ENCODE measurements at regions not wholly inside any gene's neighbourhood (a gene's known extent, or its start where the extent isn't known, plus 50 kb on each side); places are given as distances from the start of the nearest gene placed in this dataset.
"Not testable (repeated sequence)": the region's sequence is repeated elsewhere in the genome, so short reads cannot be mapped to it uniquely, and the experiment has no call there.

DNA sequence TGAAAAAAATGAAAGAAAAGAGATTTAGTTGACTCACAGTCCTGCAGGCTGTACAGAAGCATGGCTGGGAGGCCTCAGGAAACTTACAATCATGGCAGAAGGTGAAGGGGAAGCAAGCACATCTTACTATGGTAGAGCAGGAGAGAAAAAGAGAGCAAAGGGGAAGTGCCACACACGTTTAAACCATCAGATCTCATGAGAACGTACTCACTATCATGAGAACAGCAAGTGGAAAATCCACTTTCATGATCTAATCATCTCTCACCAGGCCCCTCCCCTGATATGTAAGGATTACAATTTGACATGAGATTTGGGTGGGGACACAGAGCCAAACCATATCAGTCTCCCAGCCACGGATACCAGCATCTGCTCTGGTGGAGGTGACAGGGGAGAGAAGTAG, 50.8 kb upstream of the CPOX start:
- DNase-seq (ENCODE audit: low read depth in 3 of 3), result no peak

DNA sequence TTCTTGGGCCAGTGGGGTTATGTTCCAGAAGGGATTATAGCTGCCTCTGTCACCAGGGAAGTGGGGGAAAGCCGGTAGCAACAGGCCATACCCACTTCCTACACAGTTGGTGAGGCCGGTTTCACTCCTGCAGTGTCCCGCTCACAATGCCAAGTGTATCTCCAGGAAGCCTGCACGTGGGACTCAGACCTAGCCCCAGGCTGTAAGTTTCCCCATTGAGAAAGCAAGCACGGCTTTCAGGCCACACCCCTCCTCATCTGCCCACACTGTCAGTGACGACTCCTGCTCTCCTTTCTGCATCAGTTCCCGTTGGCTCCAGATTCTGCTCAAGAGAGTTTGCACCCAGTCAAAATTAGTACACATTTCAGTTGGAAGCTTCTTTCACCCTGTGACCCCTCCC, 51.6 kb upstream of the CPOX start:
- no peak for DNase-seq (ENCODE audit: low read depth in 3 of 3)

DNA sequence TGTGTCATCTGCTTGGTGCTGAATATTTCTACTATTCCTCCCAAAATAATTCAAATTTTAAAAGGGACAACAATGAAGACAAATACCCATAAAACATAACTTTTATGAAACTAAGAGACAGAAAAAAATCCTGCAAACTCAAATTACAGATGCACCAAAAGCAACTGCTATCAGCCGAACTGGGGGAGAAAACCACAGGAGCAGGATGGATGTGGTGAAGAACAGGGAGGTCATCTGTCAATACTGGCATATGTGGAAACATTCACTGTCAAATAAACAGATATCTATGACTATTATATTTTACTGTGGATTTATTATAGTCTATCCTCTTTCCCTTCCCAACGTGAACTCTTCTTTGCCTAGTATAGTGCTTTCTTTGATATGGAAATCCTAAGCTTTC, 53.3 kb upstream of the CPOX start:
- DNase-seq (ENCODE audit: low read depth in 3 of 3), result no peak

DNA sequence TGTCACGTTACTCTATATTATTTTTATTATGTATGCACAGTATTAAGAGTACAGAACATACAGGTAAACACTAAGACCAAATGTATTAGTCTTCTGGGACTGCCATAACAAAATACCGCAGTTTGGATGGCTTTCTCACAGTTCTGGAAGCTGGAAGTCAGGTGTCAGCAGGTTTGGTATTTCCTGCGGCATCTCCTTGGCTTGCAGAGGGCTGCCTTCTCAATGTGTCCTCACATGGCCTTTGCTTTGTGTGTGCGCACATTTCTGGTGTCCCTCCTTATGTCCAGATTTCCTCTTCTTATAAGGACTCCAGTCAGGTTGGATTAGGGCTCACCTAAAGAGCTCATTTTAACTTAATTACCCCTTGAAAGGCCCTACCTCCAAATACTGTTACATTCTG, 53.8 kb upstream of the CPOX start:
- no peak for DNase-seq (ENCODE audit: low read depth in 3 of 3)

DNA sequence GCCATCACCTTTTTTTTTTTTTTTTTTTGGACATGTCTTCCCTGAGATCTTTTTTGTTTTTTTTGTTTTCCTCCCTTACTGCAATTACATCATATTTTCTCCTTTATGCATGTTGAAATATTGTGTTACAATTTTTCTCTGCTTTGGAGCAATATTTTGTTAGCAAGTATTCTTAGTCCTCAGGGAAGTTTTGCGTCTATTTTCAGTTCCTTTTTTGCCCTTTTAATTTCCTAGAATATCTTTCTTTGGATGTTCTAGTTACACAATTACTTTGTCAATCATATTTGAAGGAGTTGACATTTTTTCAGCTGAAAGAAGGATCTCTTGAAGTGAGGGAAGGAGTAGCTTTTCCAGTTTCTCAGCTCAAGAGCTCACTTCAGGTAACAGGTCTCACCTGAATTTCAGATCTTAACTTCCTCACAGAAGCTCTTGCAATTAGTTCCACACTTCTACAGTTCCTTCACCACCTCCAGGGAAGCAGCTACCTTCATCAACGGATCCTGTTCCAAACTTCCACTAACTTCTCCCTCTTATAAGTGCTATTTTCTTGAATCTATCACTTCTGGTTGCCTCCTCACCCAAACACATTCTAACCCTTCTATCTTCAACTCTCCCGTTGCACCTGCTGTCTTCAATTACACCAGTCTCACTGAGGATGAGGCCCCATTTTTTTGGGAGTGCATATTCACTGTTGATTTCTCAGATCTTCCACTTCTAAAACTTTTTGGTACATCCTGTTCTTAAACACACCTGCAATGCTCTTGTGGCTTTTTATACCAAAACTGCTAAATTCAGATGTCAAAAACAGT, 57.8 kb upstream of the CPOX start:
- no peak for DNase-seq (ENCODE audit: low read depth in 3 of 3)

DNA sequence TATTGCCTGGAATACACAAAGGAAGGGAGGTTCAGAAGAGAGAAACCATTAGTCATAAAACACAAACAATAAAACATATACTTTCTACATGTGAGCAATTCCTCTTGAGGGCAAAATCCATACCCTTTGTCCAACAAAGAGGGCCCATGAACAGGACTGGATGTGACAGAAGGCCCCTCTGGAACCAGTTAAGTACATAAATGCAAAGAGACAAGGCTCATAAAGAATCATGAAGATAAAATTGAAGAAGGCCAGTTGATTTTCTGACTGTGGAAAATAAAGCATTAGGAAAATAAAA, 58.3 kb upstream of the CPOX start:
- DNase-seq (ENCODE audit: low read depth in 3 of 3), result no peak

DNA sequence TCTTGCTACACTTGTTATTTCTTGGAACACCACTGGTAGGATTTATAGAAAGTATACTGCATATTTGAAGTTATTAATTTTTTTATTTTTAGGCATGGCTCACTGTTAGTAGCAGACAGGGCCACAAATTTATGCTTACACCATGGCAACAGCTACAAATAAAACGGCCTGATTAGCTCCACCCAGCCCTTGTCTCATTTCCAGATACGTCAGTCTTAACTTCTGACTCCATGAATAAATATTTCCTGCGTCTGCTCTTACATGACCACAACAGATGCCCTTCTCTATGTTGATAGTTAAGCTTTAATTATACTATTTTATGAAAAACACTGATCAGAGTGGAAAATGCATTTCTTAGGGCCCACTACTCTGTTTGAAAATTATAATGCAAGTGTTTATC, 62.3 kb upstream of the CPOX start:
- DNase-seq (ENCODE audit: low read depth in 3 of 3), result no peak

DNA sequence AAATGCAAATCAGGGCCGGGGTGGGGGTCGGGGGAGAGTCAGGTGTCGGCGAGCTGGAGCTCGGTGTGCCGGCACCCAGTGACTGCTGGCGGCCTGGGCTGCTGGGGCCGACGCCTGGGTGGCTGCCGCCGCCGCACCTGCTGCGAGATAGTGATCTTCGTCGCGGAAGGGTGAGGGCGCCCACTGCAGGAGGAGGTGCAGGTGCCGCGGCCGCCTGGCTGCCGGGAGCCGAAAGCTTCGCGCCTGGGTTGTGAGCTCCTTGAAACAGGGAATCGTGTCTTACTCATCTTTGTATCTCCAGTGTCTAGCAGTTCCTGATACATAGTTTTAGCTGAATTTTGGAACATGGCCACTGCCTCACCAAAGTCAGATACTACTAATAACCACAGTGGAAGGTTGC, 64.0 kb upstream of the CPOX start:
- DNase-seq (ENCODE audit: low read depth in 3 of 3), result peak; percentile 4 to 14 (median 6)

DNA sequence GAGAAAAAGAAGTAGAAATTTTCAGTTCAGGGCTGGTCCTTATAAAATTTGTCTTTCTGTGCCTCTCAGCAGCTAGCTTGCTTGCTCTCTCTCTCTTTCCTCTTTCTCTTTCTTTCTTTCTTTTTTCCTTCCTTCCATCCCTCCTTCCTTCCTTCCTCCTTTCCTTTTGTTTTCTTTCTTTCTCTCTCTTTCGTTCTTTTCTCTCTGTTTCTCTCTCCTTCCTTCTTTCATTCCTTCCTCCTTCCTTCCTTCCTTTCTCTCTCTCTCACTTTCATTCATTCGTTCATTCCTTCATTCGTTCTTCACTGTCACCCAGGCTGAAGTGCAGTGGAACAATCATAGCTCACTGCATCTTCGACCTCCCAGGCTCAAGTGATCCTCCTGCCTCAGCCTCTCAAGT, 69.3 kb upstream of the CPOX start:
- no peak for DNase-seq (ENCODE audit: low read depth in 3 of 3)

DNA sequence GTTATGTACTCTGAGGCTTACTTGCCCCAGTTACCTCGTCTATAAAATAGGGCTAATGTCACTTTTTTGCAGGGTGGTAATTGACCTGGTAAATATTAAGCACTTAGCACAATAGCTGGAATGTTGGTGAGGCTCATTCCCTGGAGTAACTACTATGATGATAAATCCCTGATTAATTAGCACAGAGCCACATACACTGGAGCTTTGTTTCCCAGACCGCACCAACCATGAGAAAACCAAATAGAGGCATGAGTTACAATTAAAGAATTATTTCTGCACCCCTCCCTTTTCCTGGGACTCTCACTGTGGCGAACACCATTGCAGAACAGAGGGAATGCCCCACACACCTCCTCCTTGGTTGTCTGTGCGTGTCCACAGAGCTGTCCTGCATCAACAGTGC, 76.6 kb upstream of the CPOX start:
- DNase-seq (ENCODE audit: low read depth in 3 of 3), result no peak

DNA sequence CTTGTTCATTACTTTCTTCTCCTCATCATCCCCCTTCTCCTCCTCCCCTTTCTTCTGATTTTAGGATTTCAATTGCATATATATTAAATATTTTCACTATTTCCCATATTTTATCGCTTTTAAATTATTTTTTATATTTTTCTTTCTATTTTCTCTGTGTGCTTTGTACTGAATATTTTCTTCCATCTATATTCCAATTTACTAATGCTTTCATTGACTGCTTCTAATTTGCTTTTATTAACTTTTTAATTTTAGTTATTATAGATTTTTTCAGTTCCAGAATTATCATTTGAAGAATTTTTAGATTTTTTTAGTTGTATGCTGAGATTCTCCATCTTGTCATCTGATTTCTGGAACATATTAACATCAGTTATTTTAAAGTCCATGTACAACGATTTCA, 83.2 kb upstream of the ST3GAL6 start:
- no peak for DNase-seq (ENCODE audit: low read depth in 3 of 3)

DNA sequence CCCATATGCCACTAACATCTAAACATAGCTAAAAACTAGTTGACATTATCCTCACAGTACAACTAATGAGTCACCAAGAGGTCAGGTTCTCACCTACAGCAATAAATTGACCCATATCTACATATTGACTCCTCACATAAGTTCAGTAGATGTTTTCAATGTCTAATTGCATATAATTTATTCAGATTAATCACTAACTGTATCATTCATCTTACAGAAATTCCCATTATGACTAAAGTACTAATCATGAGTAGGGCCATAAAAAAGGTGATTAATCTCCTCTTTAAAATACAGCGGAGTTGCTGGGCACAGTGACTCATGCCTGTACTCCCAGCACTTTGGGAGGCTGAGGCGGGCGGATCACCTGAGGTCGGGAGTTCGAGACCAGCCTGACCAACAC, 82.4 kb upstream of the ST3GAL6 start:
- no peak for DNase-seq (ENCODE audit: low read depth in 3 of 3)

DNA sequence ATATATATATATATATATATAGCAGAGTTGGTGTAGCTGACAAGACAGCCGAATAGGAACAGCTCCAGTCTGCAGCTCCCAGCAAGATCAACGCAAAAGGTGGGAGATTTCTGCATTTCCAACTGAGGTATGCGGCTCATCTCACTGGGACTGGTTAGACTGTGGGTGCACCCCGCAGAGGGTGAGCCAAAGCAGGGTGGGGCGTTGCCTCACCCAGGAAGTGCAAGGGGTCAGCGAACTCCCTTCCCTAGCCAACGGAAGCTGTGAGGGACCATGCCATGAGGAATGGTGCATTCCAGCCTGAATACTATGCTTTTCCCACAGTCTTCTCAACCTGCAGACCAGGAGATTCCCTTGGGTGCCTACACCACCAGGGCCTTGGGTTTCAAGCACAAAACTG, 81.7 kb upstream of the ST3GAL6 start:
- DNase-seq (ENCODE audit: low read depth in 3 of 3), result no peak

DNA sequence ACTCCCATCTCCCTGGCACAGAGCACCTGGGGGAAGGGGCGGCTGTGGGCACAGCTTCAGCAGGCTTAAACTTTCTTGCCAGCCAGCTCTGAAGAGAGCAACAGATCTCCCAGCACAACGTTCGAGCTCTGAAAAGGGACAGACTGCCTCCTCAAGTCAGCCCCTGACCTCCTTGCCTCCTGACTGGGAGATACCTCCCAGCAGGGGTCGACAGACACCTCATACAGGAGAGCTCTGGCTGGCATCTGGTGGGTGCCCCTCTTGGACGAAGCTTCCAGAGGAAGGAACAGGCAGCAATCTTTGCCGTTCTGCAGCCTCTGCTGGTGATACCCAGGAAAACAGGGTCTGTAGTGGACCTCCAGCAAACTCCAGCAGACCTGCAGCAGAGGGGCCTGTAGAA, 80.7 kb upstream of the ST3GAL6 start:
- not testable (repeated sequence) for DNase-seq (ENCODE audit: low read depth in 3 of 3)

DNA sequence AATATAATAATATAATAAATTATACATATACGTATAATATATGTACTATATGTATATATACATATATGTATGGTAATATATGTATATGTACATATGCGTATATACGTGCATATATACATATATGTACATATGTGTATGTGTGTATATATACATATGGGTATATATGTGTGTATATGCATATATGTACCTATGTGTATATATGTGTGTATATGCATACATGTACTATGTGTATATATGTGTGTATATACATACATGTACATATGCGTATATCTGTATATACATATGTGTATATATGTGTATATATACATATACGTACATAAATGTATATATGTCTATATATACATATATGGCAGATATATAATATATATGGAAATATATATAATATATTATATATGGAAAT, 74.8 kb upstream of the ST3GAL6 start:
- no peak for DNase-seq (ENCODE audit: low read depth in 3 of 3)

DNA sequence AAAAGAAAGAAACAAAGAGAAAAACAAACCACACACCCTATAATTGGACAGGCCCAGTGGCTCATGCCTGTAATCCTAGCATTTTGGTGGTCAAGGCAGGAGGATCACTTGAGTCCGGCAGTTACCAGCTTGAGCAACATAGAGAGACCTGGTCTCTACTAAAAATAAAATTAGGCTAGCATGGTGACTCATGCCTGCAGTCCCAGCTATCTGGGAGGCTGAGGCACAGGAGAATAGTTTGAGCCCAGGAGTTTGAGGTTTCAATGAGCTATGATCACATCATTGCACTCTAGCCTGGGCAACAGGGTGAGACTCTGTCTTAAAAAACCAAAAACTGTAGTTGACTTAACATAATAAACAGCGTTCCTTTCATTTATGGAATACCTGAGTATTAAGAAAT, 72.3 kb upstream of the ST3GAL6 start:
- no peak for DNase-seq (ENCODE audit: low read depth in 3 of 3)

DNA sequence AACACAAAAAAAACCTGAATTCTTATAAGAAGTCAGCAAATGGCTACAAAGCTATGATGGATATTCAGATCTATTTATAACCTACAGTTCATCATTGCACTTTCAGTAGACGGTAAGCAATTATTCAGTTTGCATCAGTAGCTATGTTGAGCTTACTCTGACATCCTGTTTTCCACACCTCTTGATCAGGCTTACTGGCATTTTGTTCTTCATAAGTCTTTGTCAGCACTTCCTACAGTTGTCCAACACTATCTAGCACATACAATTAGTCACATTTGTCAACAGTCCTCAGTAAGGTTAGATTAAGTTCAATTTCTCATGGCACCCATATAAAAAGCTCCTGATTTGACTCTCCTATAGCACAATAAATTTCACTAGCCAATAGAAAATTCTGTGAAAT, 71.2 kb upstream of the ST3GAL6 start:
- no peak for DNase-seq (ENCODE audit: low read depth in 3 of 3)

DNA sequence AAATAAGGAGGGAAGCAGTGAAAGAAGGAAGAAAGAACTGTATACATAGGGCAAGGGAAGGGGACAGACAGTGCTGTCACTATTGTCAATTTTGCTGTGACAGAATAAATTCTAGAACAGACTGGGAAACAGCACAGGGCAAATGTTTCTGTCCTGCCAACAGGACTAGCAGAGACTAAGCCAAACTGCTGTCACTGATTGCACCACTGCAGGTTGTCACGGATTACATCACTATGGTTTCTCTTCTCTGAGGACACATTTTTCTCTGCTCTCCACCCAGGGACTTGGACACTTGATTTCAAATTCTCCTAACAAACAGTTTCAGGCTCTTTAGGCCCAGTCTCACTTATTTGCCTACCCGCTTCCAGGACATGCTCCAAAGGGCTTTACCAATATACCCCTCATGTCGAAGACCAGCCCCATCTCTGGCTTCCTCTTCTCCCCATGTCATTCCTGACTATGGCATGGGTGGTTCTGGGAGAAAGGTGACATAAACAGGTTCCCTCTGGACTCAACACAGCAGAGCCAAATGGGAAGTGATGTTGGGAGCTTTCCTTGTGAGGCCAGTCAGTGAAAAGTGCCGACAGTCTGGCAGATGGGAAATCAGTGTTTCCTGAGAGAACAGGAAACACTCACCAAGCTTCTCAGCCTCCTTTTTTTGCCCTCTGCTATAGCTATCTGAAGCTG, 70.2 kb upstream of the ST3GAL6 start:
- DNase-seq (ENCODE audit: low read depth in 3 of 3), result no peak

DNA sequence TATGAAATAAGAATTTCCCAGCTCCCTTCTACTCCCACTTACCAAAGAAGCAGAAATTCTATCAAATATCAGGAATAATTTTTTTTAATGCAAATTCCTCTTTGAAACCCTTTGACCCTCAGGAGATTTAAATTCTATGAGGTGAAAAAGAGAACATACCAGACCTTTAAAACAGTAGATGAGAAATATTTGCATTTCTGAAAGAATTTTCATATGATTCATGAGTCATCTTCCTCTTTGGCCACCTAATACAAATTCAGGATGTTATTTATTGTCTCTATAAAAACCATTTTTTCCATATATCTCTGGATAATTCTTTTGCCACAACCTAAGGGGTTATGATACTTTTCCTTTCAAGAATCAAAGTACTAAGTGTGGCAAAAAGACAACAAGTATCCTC, 67.3 kb upstream of the ST3GAL6 start:
- DNase-seq (ENCODE audit: low read depth in 3 of 3), result no peak

DNA sequence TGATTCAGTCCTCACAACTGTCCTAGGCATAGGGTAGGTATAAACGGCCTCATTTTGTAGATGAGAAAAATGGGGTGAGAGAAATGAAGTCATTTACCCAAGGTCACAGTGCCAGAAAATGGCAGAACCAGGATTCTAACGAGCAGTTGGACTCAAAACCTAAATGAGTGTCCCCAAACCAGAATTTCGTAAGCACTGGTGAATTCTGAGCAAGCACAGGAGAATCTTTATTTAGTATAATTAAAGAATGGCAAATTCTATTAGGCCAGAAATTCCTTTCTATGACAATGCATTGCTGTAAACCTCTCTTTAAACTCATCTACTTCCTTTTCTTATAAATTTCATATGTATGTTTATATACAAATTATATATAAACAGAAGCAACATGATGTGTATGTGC, 66.8 kb upstream of the ST3GAL6 start:
- not testable (repeated sequence) for DNase-seq (ENCODE audit: low read depth in 3 of 3)

DNA sequence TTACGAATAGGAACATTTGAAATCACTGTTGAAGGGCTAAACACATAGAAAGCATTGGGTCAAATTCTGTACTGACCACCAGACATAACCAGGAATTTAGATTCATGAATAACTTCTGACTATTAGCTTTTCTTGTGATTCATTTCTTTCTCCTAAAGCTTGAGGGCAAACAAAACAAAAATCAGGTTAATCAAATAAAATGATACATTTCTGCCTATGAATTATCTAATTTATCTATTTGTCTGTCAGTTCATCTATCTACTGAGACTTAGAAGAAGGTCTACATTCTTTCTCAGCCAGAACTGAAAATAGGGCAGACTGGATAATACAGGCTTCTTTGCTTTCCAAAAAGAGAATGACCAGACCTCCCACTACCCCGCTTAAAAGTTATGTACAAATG, 65.9 kb upstream of the ST3GAL6 start:
- no peak for DNase-seq (ENCODE audit: low read depth in 3 of 3)

DNA sequence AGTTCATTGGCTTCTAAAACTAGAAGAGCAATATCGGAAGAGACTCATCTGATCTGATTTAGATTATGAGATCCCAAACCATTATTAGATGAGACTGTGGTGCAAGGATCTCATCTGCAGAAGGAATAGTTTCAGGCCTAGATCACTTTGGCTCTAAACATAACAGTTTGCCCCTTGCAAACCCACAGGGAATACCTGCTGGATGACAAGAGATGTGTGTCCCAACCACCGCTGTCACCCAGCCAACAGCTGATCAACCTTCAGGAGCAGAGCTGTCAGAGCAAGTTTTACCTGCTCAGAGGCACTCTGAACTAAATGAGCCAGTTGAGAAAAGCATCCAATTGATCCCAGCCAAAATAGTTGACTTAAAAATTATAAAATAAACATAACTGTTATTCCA, 64.0 kb upstream of the ST3GAL6 start:
- no peak for DNase-seq (ENCODE audit: low read depth in 3 of 3)

DNA sequence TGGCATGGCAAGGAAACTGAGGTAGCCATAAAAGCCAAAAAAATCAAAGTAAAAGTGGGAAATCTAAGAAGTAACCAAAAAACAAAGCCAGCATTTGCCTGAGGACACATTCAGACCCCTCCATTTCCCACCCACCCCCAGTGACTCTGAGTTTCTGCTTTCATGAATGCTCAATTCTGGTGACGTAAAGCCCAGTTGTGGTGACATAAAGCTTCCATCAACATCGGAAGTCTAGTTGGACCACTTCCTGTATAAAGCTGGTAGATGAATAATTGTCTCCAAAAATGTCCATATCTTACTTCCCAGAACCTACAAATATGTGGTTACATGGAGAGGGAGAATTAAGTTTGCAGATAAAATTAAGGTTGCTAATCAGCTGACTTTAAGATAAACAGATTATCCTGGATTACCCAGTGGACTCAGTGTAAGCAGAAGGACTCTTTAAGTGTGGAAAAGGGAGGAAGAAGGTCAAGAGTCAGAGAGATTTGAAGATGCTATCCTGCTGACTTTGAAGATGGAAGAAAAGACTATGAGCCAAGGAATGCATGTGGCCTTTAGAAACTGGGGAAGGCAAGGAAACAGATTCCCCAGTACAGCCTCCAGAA, 62.0 kb upstream of the ST3GAL6 start:
- no peak for DNase-seq (ENCODE audit: low read depth in 3 of 3)

DNA sequence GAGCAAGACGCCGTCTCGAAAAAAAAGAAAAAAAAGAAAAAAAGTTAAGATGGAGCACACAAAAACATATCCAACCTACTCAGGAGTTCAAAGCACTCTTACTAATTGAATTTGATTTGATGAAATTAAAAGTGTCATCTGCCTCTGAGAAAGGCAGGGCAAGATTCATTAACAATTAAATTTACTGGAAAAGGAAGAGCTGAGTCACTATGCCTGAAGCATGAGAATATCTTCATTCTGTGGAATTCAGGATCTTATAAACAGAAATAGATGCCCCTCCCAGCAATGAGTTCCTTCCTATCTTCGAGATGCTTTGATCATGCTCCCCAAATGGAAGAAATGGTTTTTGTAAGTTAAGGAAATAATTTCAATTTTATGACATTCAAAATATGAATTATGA, 61.0 kb upstream of the ST3GAL6 start:
- no peak for DNase-seq (ENCODE audit: low read depth in 3 of 3)

All from stimulated activated CD4-positive, alpha-beta T cell treated with anti-CD3 and anti-CD28 coated beads, TNF-alpha, amount 100 ng/mL, for 48 hours (primary cell).